ENCODE measurements at regions not wholly inside any gene's neighbourhood (a gene's known extent, or its start where the extent isn't known, plus 50 kb on each side); places are given as distances from the start of the nearest gene placed in this dataset.

GRCh38 chr7:50204581-50204980, 99.9 kb upstream of the IKZF1 start:
- Mint-ChIP-seq H3K36me3 (ENCODE audit: low read depth) (no peaks in the 10 kb centered on the region), H3K27ac (peak overlapping the region in 2 of 3 experiments; percentile 41 to 72), H3K9me3 (no peaks in the 10 kb centered on the region)

GRCh38 chr7:50203521-50203920, 101.0 kb upstream of the IKZF1 start:
- H3K27ac Mint-ChIP-seq: no peak overlapping the region
- no peak for TF ChIP-seq CTCF (IDR thresholded peaks at IDR 0.05; ENCODE audit: unreplicated experiment in 3 of 3)
- no peaks in the 10 kb centered on the region for H3K36me3 Mint-ChIP-seq (ENCODE audit: low read depth)
- H3K4me1 Mint-ChIP-seq: peaks cover 6% of the 10 kb centered on the region
- no peaks in the 10 kb centered on the region for H3K9me3 Mint-ChIP-seq
- peaks cover 3% of the 10 kb centered on the region for H3K27me3 Mint-ChIP-seq (ENCODE audit: low read depth)
- H3K4me3 Mint-ChIP-seq: no peak overlapping the region

More at GRCh38 chr7:50204581-50204980, 99.9 kb upstream of the IKZF1 start:
- peaks cover 6% of the 10 kb centered on the region for H3K4me1 Mint-ChIP-seq
- TF ChIP-seq CTCF (IDR thresholded peaks at IDR 0.05; ENCODE audit: unreplicated experiment in 3 of 3): no peak
- H3K4me3 Mint-ChIP-seq: no peak overlapping the region
- peaks cover 3% of the 10 kb centered on the region for H3K27me3 Mint-ChIP-seq (ENCODE audit: low read depth)

- H3K36me3 Mint-ChIP-seq (ENCODE audit: low read depth): no peaks in the 10 kb centered on the region
- no peak overlapping the region for H3K27ac Mint-ChIP-seq
- no peaks in the 10 kb centered on the region for H3K9me3 Mint-ChIP-seq
- H3K4me1 Mint-ChIP-seq: peaks cover 6% of the 10 kb centered on the region
- H3K4me3 Mint-ChIP-seq: no peak overlapping the region
- H3K27me3 Mint-ChIP-seq (ENCODE audit: low read depth): peaks cover 1% of the 10 kb centered on the region
- TF ChIP-seq CTCF (IDR thresholded peaks at IDR 0.05; ENCODE audit: unreplicated experiment in 3 of 3): no peak
These were observed 102.4 kb upstream of the IKZF1 start for GRCh38 chr7:50202052-50202555.

GRCh38 chr7:50199824-50200223, 104.7 kb upstream of the IKZF1 start:
- H3K27ac Mint-ChIP-seq: no peak overlapping the region
- H3K4me1 Mint-ChIP-seq: peaks cover 6% of the 10 kb centered on the region
- no peak for TF ChIP-seq CTCF (IDR thresholded peaks at IDR 0.05; ENCODE audit: unreplicated experiment in 3 of 3)
- H3K36me3 Mint-ChIP-seq (ENCODE audit: low read depth): no peaks in the 10 kb centered on the region
- H3K4me3 Mint-ChIP-seq: no peak overlapping the region
- H3K27me3 Mint-ChIP-seq (ENCODE audit: low read depth): peaks cover 8% of the 10 kb centered on the region
- no peaks in the 10 kb centered on the region for H3K9me3 Mint-ChIP-seq

- Mint-ChIP-seq H3K27ac (no peak overlapping the region), H3K4me1 (no peaks in the 10 kb centered on the region), H3K9me3 (no peaks in the 10 kb centered on the region), H3K4me3 (no peak overlapping the region), H3K36me3 (ENCODE audit: low read depth) (no peaks in the 10 kb centered on the region), H3K27me3 (ENCODE audit: low read depth) (peaks cover 8% of the 10 kb centered on the region)
- TF ChIP-seq CTCF (IDR thresholded peaks at IDR 0.05; ENCODE audit: unreplicated experiment in 3 of 3): no peak
These were observed 104.5 kb upstream of the ZPBP start for GRCh38 chr7:50197549-50197948.

- no peaks in the 10 kb centered on the region for H3K4me1 Mint-ChIP-seq
- H3K27ac Mint-ChIP-seq: no peak overlapping the region
- no peaks in the 10 kb centered on the region for H3K9me3 Mint-ChIP-seq
- H3K36me3 Mint-ChIP-seq (ENCODE audit: low read depth): no peaks in the 10 kb centered on the region
- H3K4me3 Mint-ChIP-seq: no peak overlapping the region
- H3K27me3 Mint-ChIP-seq (ENCODE audit: low read depth): peaks cover 10% of the 10 kb centered on the region
- TF ChIP-seq CTCF (IDR thresholded peaks at IDR 0.05; ENCODE audit: unreplicated experiment in 3 of 3): no peak
These were observed 103.7 kb upstream of the ZPBP start for GRCh38 chr7:50196719-50197118.
